ENCODE measurements at regions not wholly inside any gene's neighbourhood (a gene's known extent, or its start where the extent isn't known, plus 50 kb on each side); places are given as distances from the start of the nearest gene placed in this dataset.

DNA sequence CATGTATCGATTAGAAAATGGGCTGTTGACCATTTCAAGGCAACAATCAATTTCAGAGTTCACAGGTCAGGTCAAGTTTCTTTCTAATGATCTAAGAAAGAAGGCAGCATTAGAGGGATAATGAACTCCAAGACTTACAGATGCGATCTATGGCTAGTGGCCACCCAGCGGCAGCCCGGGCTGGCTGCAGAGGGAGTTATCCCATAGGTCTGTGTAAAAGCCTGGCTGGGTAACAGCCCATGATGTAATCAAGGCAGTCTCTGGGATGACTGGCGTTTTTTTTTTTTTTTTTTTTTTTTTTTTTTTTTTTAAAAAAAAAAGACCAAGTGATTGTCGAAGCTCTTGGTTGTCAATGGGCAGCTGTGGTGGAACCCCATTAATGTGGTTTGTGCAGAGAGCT lies 171.1 kb upstream of the SKOR2 start:
- H3K27ac ChIP-seq (ENCODE audit: low read depth, low read length): no peak overlapping the region
- no peak for DNase-seq (ENCODE audit: low read depth in 4 of 6, low spot score in 6 of 6)
- H3K4me3 ChIP-seq (ENCODE audit: low read depth, low read length): no peak overlapping the region
- no peaks in the 10 kb centered on the region for H3K36me3 ChIP-seq (ENCODE audit: control insufficient read depth, insufficient read depth, low read length)
- peaks cover 7% of the 10 kb centered on the region for H3K27me3 ChIP-seq (ENCODE audit: control insufficient read depth, insufficient read depth, low read length)
- 62% methylated on average over 4 of the region's 6 CpGs for WGBS (ENCODE audit: insufficient coverage)
- H3K9me3 ChIP-seq (ENCODE audit: control insufficient read depth, insufficient read depth, low read length): no peaks in the 10 kb centered on the region
- H3K4me1 ChIP-seq (ENCODE audit: control insufficient read depth, insufficient read depth, low read length): no peaks in the 10 kb centered on the region

DNA sequence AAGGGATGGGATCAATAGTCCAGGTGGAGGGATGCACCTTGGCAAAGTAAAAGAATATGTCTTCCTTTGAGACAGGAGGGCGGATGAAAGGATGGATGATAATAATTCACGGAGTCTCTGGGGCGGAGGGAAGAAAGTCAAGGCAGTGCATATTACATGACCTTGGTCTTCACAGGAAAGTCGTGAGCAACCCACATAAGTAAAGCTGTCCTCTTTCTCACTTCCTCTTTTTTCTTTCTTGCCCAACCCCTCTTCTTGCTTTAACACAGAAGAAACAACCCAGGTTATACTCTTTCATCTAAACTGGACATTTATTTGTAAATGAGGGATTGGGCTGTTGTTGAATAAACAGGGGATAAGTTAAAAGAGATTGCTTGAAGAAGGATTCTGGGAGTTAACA lies 168.7 kb upstream of the SKOR2 start:
- Histone ChIP-seq H3K27me3 (ENCODE audit: control insufficient read depth, insufficient read depth, low read length) (peaks cover 7% of the 10 kb centered on the region), H3K27ac (ENCODE audit: low read depth, low read length) (no peak overlapping the region), H3K4me3 (ENCODE audit: low read depth, low read length) (no peak overlapping the region), H3K36me3 (ENCODE audit: control insufficient read depth, insufficient read depth, low read length) (no peaks in the 10 kb centered on the region), H3K4me1 (ENCODE audit: control insufficient read depth, insufficient read depth, low read length) (no peaks in the 10 kb centered on the region), H3K9me3 (ENCODE audit: control insufficient read depth, insufficient read depth, low read length) (no peaks in the 10 kb centered on the region)
- WGBS (ENCODE audit: insufficient coverage): 68% methylated on average over 2 of the region's 4 CpGs
- no peak for DNase-seq (ENCODE audit: low read depth in 4 of 6, low spot score in 6 of 6)

DNA sequence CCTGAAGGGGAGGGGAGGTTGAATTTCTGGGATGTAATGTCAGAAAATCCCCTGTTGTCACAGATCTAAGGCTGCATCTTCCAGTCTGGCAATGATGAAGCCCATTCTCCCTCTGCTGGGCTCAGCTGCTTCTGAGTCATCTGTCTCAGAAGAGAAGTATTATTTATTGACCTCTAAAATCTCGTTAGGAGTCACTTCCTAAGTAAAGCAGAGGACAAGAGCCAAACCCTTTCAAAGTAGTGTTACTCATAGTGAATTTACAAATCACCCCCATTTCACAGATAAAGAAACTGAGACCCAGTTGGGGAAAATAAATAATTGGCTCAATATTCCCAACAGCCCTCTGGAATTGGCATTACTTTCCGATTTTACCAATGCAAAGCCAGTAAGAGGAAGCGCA lies 167.3 kb upstream of the SKOR2 start:
- WGBS (ENCODE audit: insufficient coverage): 75% methylated on average over 2 of the region's 3 CpGs
- peaks cover 7% of the 10 kb centered on the region for H3K27me3 ChIP-seq (ENCODE audit: control insufficient read depth, insufficient read depth, low read length)
- no peaks in the 10 kb centered on the region for H3K9me3 ChIP-seq (ENCODE audit: control insufficient read depth, insufficient read depth, low read length)
- no peak for DNase-seq (ENCODE audit: low read depth in 4 of 6, low spot score in 6 of 6)
- H3K4me1 ChIP-seq (ENCODE audit: control insufficient read depth, insufficient read depth, low read length): peaks cover 5% of the 10 kb centered on the region
- H3K27ac ChIP-seq (ENCODE audit: low read depth, low read length): no peak overlapping the region
- no peak overlapping the region for H3K4me3 ChIP-seq (ENCODE audit: low read depth, low read length)
- no peaks in the 10 kb centered on the region for H3K36me3 ChIP-seq (ENCODE audit: control insufficient read depth, insufficient read depth, low read length)

DNA sequence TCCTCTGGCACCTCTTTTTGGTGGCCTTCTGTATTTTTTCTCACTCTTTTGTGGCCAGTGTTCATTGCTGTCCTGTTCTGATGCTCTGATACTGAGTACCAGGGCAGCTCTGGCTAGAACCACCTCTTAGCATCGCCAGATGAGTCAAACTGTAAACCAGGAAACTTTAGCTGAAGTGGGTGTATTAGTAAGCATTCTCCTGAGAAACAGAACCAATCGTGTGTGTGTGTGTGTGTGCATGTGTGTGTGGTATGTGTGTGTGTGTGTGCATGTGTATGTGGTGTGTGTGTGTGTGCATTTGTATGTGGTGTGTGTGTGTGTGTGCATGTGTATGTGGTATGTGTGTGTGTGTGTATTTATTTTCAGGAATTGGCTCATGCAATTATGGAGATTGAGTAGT lies 166.3 kb upstream of the SKOR2 start:
- no peak for DNase-seq (ENCODE audit: low read depth in 4 of 6, low spot score in 6 of 6)
- no peak overlapping the region for H3K4me3 ChIP-seq (ENCODE audit: low read depth, low read length)
- peaks cover 7% of the 10 kb centered on the region for H3K27me3 ChIP-seq (ENCODE audit: control insufficient read depth, insufficient read depth, low read length)
- H3K4me1 ChIP-seq (ENCODE audit: control insufficient read depth, insufficient read depth, low read length): peaks cover 13% of the 10 kb centered on the region
- 73% methylated on average over 2 of the region's 2 CpGs for WGBS (ENCODE audit: insufficient coverage)
- H3K27ac ChIP-seq (ENCODE audit: low read depth, low read length): no peak overlapping the region
- H3K36me3 ChIP-seq (ENCODE audit: control insufficient read depth, insufficient read depth, low read length): no peaks in the 10 kb centered on the region
- no peaks in the 10 kb centered on the region for H3K9me3 ChIP-seq (ENCODE audit: control insufficient read depth, insufficient read depth, low read length)

DNA sequence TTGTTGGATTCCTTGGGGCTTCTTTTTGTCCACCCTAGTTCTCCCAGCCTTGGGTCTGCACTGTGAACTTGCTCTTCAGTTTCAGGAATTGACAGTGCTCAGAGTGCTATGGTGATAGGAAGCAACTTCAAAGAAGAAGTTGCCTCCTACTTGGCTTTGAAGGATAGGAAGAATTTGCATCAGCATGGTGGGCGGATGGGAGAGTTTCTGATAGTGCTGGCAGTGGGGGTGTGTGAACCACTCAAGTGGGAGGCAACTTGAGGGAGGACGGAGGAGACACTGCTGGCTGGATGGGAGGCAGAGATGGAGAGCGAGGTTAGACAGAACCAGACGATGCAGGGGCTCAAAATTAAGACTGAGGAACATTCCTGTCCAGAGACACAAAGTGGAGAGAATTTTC lies 164.4 kb upstream of the SKOR2 start:
- DNase-seq (ENCODE audit: low read depth in 4 of 6, low spot score in 6 of 6): no peak
- no peaks in the 10 kb centered on the region for H3K36me3 ChIP-seq (ENCODE audit: control insufficient read depth, insufficient read depth, low read length)
- peaks cover 11% of the 10 kb centered on the region for H3K27me3 ChIP-seq (ENCODE audit: control insufficient read depth, insufficient read depth, low read length)
- no peaks in the 10 kb centered on the region for H3K9me3 ChIP-seq (ENCODE audit: control insufficient read depth, insufficient read depth, low read length)
- no peak overlapping the region for H3K4me3 ChIP-seq (ENCODE audit: low read depth, low read length)
- H3K4me1 ChIP-seq (ENCODE audit: control insufficient read depth, insufficient read depth, low read length): peaks cover 13% of the 10 kb centered on the region
- no peak overlapping the region for H3K27ac ChIP-seq (ENCODE audit: low read depth, low read length)
- 57% methylated on average over 4 of the region's 4 CpGs for WGBS (ENCODE audit: insufficient coverage)

DNA sequence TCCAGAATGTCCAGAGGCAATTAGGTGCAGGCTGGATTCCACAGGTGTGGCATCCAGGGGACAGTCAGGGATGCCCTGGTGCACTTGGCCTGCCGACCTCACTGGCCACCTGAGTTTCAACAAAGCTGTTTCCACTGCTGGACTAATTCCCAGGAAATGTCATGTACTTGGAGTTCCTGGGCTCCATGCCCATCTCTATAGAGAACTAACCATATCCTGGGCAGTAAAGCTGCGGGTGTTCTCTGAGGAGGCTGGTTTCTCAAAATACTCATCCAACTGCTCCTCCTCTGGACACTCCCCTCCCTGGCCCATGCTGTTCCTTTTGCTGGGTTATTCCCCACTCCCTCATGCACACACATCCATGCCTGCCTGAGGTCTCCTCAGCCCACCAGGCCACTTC lies 161.9 kb upstream of the SKOR2 start:
- Histone ChIP-seq H3K27me3 (ENCODE audit: control insufficient read depth, insufficient read depth, low read length) (peaks cover 4% of the 10 kb centered on the region), H3K4me1 (ENCODE audit: control insufficient read depth, insufficient read depth, low read length) (peaks cover 13% of the 10 kb centered on the region), H3K36me3 (ENCODE audit: control insufficient read depth, insufficient read depth, low read length) (no peaks in the 10 kb centered on the region), H3K27ac (ENCODE audit: low read depth, low read length) (no peak overlapping the region), H3K9me3 (ENCODE audit: control insufficient read depth, insufficient read depth, low read length) (no peaks in the 10 kb centered on the region), H3K4me3 (ENCODE audit: low read depth, low read length) (no peak overlapping the region)
- no CpG with 5 or more reads among the region's 2 CpGs for WGBS (ENCODE audit: insufficient coverage)
- peak; percentile 22 to 86 (median 54) for DNase-seq (ENCODE audit: low read depth in 4 of 6, low spot score in 6 of 6)

DNA sequence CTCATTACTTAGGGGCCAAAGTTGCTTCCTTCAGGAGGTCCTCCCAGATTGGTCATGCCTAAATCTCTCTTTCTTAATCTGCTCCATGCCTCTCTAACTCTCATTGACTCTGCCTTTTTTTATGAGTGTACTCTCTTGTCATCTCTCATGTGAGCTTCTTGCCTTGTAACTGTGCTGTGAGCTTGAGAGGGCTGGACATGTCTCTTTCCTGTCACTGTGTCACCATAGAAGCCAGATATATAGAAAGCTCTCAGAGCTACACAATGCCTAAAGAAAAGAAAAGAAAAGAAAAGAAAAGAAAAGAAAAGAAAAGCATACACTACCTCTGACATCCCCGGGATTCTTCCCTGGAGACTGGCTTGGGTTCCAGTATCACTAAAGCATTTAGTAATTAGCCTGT lies 161.5 kb upstream of the SKOR2 start:
- Histone ChIP-seq H3K27ac (ENCODE audit: low read depth, low read length) (no peak overlapping the region), H3K4me1 (ENCODE audit: control insufficient read depth, insufficient read depth, low read length) (peaks cover 13% of the 10 kb centered on the region), H3K9me3 (ENCODE audit: control insufficient read depth, insufficient read depth, low read length) (no peaks in the 10 kb centered on the region), H3K36me3 (ENCODE audit: control insufficient read depth, insufficient read depth, low read length) (no peaks in the 10 kb centered on the region), H3K4me3 (ENCODE audit: low read depth, low read length) (no peak overlapping the region), H3K27me3 (ENCODE audit: control insufficient read depth, insufficient read depth, low read length) (peaks cover 4% of the 10 kb centered on the region)
- WGBS (ENCODE audit: insufficient coverage): no CpG with 5 or more reads among the region's 1 CpG
- no peak for DNase-seq (ENCODE audit: low read depth in 4 of 6, low spot score in 6 of 6)

DNA sequence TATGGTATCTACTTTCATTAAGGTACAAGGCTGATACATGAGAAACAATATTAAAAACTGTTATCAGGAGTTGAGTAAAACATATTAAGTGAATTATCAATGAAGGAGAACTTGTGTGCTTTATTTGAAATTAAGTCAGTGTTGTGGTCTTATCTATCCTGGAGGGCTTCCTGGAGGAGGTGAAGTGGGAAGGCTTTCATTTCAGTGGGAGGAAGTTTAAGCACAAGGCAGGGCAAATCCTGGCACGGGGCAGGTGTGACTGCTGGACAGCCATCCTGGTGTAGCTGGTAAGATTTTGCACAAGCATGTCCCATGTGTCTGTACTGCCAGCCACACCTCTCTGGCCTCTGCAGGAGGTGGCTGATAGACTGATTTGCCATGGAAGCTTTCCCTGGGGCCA lies 159.7 kb upstream of the SKOR2 start:
- no peak for DNase-seq (ENCODE audit: low read depth in 4 of 6, low spot score in 6 of 6)
- Histone ChIP-seq H3K27ac (ENCODE audit: low read depth, low read length) (no peak overlapping the region), H3K9me3 (ENCODE audit: control insufficient read depth, insufficient read depth, low read length) (no peaks in the 10 kb centered on the region), H3K36me3 (ENCODE audit: control insufficient read depth, insufficient read depth, low read length) (no peaks in the 10 kb centered on the region), H3K27me3 (ENCODE audit: control insufficient read depth, insufficient read depth, low read length) (peaks cover 4% of the 10 kb centered on the region), H3K4me1 (ENCODE audit: control insufficient read depth, insufficient read depth, low read length) (peaks cover 13% of the 10 kb centered on the region), H3K4me3 (ENCODE audit: low read depth, low read length) (no peak overlapping the region)
- WGBS (ENCODE audit: insufficient coverage): 67% methylated on average over 1 of the region's 1 CpG

DNA sequence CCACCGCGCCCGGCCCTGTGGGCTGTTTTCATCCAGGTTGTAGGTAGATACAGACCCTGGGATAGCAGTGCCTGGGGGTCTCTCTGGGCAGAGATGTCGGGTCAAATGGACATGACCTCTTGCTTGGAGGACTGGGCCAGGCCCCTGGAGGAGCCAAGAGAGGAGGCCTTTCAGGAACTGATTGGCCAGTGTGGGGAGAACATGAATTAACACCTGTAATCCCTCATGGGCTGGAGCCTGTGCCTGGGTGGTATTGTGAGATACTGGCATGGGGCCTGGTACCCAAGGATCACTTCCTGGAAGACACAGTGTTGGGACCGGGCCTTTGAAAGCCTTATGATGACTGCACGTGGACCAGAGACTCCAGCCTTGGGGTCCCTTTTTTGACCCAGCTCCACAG lies 158.7 kb upstream of the SKOR2 start:
- H3K27me3 ChIP-seq (ENCODE audit: control insufficient read depth, insufficient read depth, low read length): peaks cover 4% of the 10 kb centered on the region
- H3K36me3 ChIP-seq (ENCODE audit: control insufficient read depth, insufficient read depth, low read length): no peaks in the 10 kb centered on the region
- no peak for DNase-seq (ENCODE audit: low read depth in 4 of 6, low spot score in 6 of 6)
- no peaks in the 10 kb centered on the region for H3K9me3 ChIP-seq (ENCODE audit: control insufficient read depth, insufficient read depth, low read length)
- 100% methylated on average over 4 of the region's 6 CpGs for WGBS (ENCODE audit: insufficient coverage)
- peaks cover 13% of the 10 kb centered on the region for H3K4me1 ChIP-seq (ENCODE audit: control insufficient read depth, insufficient read depth, low read length)
- H3K4me3 ChIP-seq (ENCODE audit: low read depth, low read length): no peak overlapping the region
- H3K27ac ChIP-seq (ENCODE audit: low read depth, low read length): no peak overlapping the region

DNA sequence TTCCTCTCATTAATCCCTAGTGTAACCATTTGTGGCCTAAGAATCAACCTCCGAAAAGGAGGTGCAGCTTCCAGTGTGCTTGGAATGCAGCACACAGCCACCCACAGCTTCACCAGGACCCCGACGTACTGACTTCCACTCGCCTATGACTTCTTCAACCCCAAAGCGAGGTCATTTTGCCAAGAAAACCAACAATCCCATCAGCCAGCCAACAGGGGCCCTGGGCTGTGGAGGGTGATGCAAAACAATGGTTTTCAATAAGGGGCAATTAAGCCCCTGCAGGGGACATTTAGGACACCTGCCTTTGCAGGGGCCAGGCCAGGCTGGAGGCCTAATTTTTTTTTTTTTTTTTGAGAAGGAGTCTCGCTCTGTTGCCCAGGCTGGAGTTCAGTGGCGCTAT lies 158.1 kb upstream of the SKOR2 start:
- Histone ChIP-seq H3K27me3 (ENCODE audit: control insufficient read depth, insufficient read depth, low read length) (peaks cover 4% of the 10 kb centered on the region), H3K4me3 (ENCODE audit: low read depth, low read length) (no peak overlapping the region), H3K9me3 (ENCODE audit: control insufficient read depth, insufficient read depth, low read length) (no peaks in the 10 kb centered on the region), H3K4me1 (ENCODE audit: control insufficient read depth, insufficient read depth, low read length) (peaks cover 13% of the 10 kb centered on the region), H3K27ac (ENCODE audit: low read depth, low read length) (no peak overlapping the region), H3K36me3 (ENCODE audit: control insufficient read depth, insufficient read depth, low read length) (no peaks in the 10 kb centered on the region)
- DNase-seq (ENCODE audit: low read depth in 4 of 6, low spot score in 6 of 6): no peak
- 86% methylated on average over 2 of the region's 7 CpGs for WGBS (ENCODE audit: insufficient coverage)

All from spinal cord (tissue), 9 donors.